ENCODE measurements at regions not wholly inside any gene's neighbourhood (a gene's known extent, or its start where the extent isn't known, plus 50 kb on each side); places are given as distances from the start of the nearest gene placed in this dataset.

DNA sequence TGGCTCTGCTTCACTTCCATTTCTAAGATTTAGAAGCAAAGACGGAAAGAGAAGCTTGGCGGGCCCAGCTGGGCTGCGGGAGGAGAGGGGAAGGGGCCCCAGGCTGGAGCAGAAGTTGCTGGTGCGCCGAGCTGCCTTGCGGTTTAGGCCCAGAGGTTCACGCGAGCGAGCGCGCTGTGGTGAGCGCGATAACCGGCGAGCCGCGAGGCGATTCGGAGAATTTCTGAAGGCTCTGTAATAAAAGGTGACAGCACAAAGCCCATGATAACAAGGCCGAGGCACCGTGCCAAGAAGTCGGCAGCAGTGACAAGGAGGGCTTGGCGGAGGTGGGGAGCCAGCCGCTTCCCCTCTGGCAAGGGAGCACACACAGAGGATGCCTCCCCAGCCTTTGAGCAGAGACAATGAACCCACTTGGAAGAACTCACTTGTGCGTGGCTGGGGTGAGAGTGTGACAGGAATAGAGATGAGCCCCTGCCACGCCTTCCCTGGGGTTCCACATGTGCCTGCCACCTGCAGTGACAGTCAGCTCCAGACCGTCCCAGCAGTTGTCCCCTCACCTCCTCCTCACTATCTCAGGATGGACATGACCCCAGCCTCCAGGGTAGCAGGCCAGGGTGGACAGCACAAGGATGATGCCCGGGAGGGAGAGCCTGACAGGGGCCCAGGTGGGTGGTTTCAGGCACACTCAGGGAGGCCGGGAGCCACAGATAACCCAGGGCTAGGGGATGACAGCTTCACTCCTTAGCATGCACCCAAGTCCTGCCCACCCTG is 315.2 kb downstream of the UACA start:
- Mint-ChIP-seq H3K9me3 (no peaks in the 10 kb centered on the region), H3K36me3 (ENCODE audit: low read depth) (peaks cover 5% of the 10 kb centered on the region), H3K4me1 (ENCODE audit: low read depth) (peaks cover 30% of the 10 kb centered on the region), H3K27ac (no peak overlapping the region), H3K27me3 (ENCODE audit: low read depth) (peaks cover 50% of the 10 kb centered on the region), H3K4me3 (no peak overlapping the region)

DNA sequence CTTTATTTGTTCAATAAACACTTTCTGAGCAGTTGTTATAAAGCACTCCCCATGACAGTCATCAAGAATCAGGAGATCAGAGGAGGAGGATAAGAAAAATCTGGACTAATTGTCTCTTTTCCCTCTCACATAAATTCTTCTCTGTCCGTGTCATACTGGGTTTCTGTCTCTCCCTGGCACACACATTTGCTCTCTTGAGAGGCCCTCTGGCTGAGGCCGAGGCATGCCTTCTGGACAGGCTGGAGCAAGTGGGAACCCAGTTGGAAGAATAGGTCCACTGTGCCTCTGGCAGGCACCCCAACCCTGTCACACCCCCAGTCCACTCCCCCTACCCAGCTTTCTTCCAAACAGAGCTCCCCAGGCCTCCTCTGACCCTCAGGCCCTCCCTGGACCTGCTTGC is 315.8 kb downstream of the UACA start:
- Mint-ChIP-seq H3K27ac (no peak overlapping the region), H3K4me3 (no peak overlapping the region), H3K36me3 (ENCODE audit: low read depth) (peaks cover 5% of the 10 kb centered on the region), H3K4me1 (ENCODE audit: low read depth) (peaks cover 27% of the 10 kb centered on the region), H3K27me3 (ENCODE audit: low read depth) (peaks cover 56% of the 10 kb centered on the region), H3K9me3 (no peaks in the 10 kb centered on the region)

GRCh38 chr15:70447081-70447480 is 316.3 kb downstream of the UACA start:
- Mint-ChIP-seq H3K27me3 (ENCODE audit: low read depth) (peaks cover 60% of the 10 kb centered on the region), H3K27ac (no peak overlapping the region), H3K36me3 (ENCODE audit: low read depth) (peaks cover 5% of the 10 kb centered on the region), H3K4me3 (no peak overlapping the region), H3K9me3 (no peaks in the 10 kb centered on the region), H3K4me1 (ENCODE audit: low read depth) (peaks cover 23% of the 10 kb centered on the region)

- Mint-ChIP-seq H3K4me1 (ENCODE audit: low read depth) (peaks cover 13% of the 10 kb centered on the region), H3K27ac (no peak overlapping the region), H3K4me3 (no peak overlapping the region), H3K27me3 (ENCODE audit: low read depth) (peaks cover 77% of the 10 kb centered on the region), H3K36me3 (ENCODE audit: low read depth) (peaks cover under 1% of the 10 kb centered on the region), H3K9me3 (no peaks in the 10 kb centered on the region)
Observed at GRCh38 chr15:70443486-70444273, 319.7 kb downstream of the UACA start.

DNA sequence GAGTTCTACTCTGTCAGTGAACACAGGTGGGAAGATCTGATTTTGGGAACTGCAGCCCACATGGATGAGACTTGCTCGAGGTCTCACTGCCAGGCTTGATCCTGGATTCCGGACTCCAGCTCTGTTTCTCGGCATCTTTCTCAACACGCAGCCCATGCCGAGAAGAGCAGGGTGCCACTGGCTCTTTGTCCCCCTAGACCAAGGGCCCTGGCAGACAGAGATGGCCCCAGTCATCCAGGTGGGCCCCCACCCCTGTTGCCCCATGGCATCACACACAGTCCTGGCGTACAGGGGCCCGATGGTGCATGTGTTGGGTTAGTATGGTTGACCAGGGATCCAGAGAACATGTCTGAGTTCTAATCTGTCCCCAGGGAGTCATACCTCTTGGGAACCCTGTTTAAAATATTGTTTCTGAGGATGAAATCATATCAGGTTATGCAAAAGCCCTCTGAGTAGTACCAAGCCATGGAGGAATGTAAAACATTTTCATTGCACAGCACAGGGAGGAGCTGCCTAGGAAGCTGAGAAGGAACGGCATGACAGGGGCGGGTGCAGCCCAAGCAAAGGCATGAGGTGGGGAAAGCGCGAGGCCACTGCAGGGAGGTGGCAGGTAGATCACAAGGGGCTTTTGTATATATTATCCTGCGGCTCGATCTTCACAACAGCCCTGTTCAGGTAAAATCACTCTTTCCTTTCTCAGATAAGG is 320.6 kb downstream of the UACA start:
- Mint-ChIP-seq H3K4me1 (ENCODE audit: low read depth) (peaks cover 7% of the 10 kb centered on the region), H3K4me3 (no peak overlapping the region), H3K36me3 (ENCODE audit: low read depth) (no peaks in the 10 kb centered on the region), H3K27me3 (ENCODE audit: low read depth) (peaks cover 69% of the 10 kb centered on the region), H3K9me3 (no peaks in the 10 kb centered on the region), H3K27ac (no peak overlapping the region)

GRCh38 chr15:70442211-70442610 is 321.1 kb downstream of the UACA start:
- Mint-ChIP-seq H3K27ac (no peak overlapping the region), H3K4me3 (no peak overlapping the region), H3K36me3 (ENCODE audit: low read depth) (no peaks in the 10 kb centered on the region), H3K9me3 (no peaks in the 10 kb centered on the region), H3K27me3 (ENCODE audit: low read depth) (peaks cover 64% of the 10 kb centered on the region), H3K4me1 (ENCODE audit: low read depth) (peaks cover 3% of the 10 kb centered on the region)

DNA sequence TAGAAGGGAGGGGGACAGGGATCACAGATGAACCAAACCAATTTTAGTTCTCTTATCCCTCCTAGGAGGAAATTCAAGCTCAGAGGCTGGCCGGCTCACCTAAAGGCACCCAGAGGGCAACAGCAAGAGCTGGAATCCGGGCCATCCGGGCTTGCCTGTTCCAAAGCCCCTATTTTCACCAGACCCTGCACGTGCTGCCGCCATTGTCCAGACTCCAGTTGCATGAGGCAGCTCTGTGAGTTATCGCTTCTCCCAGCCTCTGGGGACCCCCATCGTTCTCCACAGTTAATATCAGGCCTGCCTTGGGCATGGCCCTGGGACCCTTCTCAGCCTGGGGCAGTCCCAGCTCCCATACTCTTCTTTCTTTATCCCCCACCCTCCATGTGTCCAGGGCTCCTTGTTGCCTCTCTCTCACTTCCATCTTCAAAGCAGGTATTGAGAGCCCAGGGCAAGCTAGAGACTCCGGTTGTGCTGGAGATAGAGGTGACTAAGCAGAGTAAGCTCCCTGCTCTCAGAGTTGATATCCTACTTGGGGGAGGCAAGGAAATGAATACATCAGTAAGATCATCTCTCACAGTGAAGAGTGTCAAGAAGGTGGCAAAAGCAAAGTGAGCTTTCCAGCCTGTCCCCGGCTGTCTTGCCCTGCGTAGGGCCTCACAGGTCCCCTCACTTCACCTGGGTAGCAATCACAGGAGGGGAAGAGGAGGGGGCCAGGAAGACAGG is 322.8 kb downstream of the UACA start:
- H3K27me3 Mint-ChIP-seq (ENCODE audit: low read depth): peaks cover 52% of the 10 kb centered on the region
- H3K9me3 Mint-ChIP-seq: no peaks in the 10 kb centered on the region
- no peak overlapping the region for H3K4me3 Mint-ChIP-seq
- H3K36me3 Mint-ChIP-seq (ENCODE audit: low read depth): no peaks in the 10 kb centered on the region
- peaks cover 10% of the 10 kb centered on the region for H3K4me1 Mint-ChIP-seq (ENCODE audit: low read depth)
- H3K27ac Mint-ChIP-seq: no peak overlapping the region

- H3K27me3 Mint-ChIP-seq (ENCODE audit: low read depth): peaks cover 47% of the 10 kb centered on the region
- no peak overlapping the region for H3K4me3 Mint-ChIP-seq
- H3K9me3 Mint-ChIP-seq: no peaks in the 10 kb centered on the region
- no peak overlapping the region for H3K27ac Mint-ChIP-seq
- peaks cover 15% of the 10 kb centered on the region for H3K4me1 Mint-ChIP-seq (ENCODE audit: low read depth)
- no peaks in the 10 kb centered on the region for H3K36me3 Mint-ChIP-seq (ENCODE audit: low read depth)
Observed at GRCh38 chr15:70439880-70440279, 323.5 kb downstream of the UACA start.

- H3K27ac Mint-ChIP-seq: no peak overlapping the region
- no peak overlapping the region for H3K4me3 Mint-ChIP-seq
- peaks cover 42% of the 10 kb centered on the region for H3K27me3 Mint-ChIP-seq (ENCODE audit: low read depth)
- peaks cover 17% of the 10 kb centered on the region for H3K4me1 Mint-ChIP-seq (ENCODE audit: low read depth)
- no peaks in the 10 kb centered on the region for H3K9me3 Mint-ChIP-seq
- no peaks in the 10 kb centered on the region for H3K36me3 Mint-ChIP-seq (ENCODE audit: low read depth)
Observed at GRCh38 chr15:70439304-70439877, 324.0 kb downstream of the UACA start.

DNA sequence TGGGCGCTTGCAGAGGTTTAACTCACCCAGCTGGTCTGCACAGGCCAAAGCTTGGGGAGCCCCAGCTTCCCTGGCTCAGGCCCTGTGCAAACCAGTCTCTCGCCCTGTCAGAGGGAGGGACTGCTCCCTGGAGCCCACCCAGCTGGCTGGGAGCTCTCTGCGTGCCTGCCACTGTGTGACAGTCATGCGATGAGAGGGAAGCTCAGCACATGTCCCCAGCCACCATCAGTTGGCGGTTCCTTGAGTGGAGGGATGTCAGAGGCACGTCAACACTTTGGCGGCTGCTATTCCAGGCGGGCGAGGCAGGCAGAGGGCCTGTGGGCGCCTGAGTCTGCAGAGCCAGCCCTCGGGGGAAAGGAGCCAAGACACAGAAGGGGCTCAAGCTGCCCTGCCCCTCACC is 324.6 kb downstream of the UACA start:
- H3K27ac Mint-ChIP-seq: no peak overlapping the region
- H3K4me3 Mint-ChIP-seq: no peak overlapping the region
- H3K4me1 Mint-ChIP-seq (ENCODE audit: low read depth): peaks cover 17% of the 10 kb centered on the region
- H3K27me3 Mint-ChIP-seq (ENCODE audit: low read depth): peaks cover 36% of the 10 kb centered on the region
- H3K36me3 Mint-ChIP-seq (ENCODE audit: low read depth): no peaks in the 10 kb centered on the region
- no peaks in the 10 kb centered on the region for H3K9me3 Mint-ChIP-seq

DNA sequence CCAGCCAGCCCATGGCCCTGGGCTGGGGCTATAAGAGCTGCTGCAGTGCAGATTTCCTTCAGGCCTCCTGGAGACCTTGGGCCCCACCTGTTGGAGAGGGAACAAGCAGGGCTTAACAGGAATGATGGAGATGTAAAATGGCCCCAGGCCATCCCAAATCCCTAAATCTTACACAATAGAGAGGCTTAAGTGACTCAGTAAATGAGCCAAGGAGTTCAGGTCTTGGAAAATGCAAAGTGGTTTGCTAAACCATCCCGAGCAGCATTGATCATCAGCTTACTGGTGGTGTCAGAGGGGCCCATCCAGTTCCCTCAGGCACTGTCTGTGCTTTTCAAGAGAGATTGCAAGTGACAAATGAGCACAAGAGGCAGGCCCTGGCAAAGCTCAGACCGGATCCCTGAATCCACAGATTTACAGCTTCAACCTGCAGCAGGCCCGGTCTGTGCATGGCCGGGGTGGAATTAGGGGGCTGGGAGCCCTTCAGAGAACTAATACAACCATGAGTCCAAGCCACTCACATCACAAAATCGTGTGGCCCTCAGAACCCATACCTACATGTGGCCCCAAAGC is 325.4 kb downstream of the UACA start:
- no peaks in the 10 kb centered on the region for H3K9me3 Mint-ChIP-seq
- no peak overlapping the region for H3K4me3 Mint-ChIP-seq
- H3K27ac Mint-ChIP-seq: no peak overlapping the region
- H3K36me3 Mint-ChIP-seq (ENCODE audit: low read depth): no peaks in the 10 kb centered on the region
- H3K27me3 Mint-ChIP-seq (ENCODE audit: low read depth): peaks cover 28% of the 10 kb centered on the region
- peaks cover 17% of the 10 kb centered on the region for H3K4me1 Mint-ChIP-seq (ENCODE audit: low read depth)

DNA sequence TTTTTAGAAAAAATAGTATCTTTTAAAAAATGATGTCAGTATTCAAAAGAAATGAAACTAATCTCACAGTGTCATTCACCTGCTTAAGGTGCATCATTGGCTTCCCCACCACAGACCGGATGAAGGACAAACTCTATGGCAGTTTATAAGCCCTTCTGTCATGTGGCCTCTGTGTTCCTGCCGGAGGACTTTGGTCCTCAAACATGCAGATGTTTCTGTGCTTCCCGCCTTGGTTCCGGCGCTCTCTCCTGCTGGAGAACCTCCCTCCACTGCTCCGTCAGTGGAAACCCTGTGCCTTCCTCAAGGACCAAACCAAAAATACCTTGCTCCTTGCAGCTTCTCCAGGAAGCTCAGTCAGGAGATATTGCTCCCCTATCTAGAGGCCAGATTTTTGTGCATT is 326.3 kb downstream of the UACA start:
- H3K27ac Mint-ChIP-seq: no peak overlapping the region
- H3K36me3 Mint-ChIP-seq (ENCODE audit: low read depth): no peaks in the 10 kb centered on the region
- no peak overlapping the region for H3K4me3 Mint-ChIP-seq
- H3K9me3 Mint-ChIP-seq: no peaks in the 10 kb centered on the region
- H3K27me3 Mint-ChIP-seq (ENCODE audit: low read depth): peaks cover 26% of the 10 kb centered on the region
- H3K4me1 Mint-ChIP-seq (ENCODE audit: low read depth): peaks cover 17% of the 10 kb centered on the region

DNA sequence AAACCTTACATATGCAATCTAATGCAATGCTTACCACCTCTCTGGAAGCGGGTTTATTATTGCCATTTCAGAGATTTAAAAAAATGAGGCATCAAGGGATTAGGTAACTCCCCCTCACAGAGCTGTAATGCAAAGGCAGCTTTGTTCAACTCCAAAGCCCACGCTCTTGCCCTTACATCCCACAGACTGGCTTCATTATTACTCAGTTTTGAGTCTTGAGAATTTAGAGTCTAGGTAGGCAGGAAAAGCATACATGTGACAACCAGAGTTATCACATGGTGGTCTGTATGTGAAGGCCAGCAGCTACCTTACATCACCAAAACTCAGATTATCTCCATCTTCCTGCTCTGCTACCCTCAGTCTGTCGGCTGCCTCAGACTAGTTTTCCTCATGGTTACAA is 326.9 kb downstream of the UACA start:
- no peaks in the 10 kb centered on the region for H3K9me3 Mint-ChIP-seq
- no peaks in the 10 kb centered on the region for H3K36me3 Mint-ChIP-seq (ENCODE audit: low read depth)
- no peak overlapping the region for H3K27ac Mint-ChIP-seq
- H3K4me1 Mint-ChIP-seq (ENCODE audit: low read depth): peaks cover 17% of the 10 kb centered on the region
- H3K27me3 Mint-ChIP-seq (ENCODE audit: low read depth): peaks cover 20% of the 10 kb centered on the region
- H3K4me3 Mint-ChIP-seq: no peak overlapping the region

DNA sequence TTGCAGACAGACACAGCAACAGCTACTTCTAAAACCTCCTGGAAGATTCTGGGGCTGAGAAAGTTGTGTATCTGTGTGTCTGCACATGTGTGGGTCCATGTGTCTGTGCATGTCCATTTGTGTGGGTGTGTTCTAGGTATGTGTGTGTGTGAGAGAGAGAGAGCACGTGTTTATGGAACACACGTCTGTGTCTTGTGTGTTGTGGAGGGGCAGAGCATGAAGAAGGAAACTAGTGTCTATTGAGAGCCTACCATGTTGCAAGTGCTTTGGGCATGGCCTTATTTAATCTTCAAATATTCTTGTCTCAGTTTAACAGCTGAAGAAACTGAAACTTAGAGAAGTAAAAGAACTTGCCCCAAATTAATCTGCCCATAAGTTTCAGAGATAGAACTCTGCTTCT is 327.5 kb downstream of the UACA start:
- Mint-ChIP-seq H3K9me3 (no peaks in the 10 kb centered on the region), H3K4me3 (peak overlapping the region; percentile 2), H3K4me1 (ENCODE audit: low read depth) (peaks cover 17% of the 10 kb centered on the region), H3K27ac (no peak overlapping the region), H3K36me3 (ENCODE audit: low read depth) (no peaks in the 10 kb centered on the region), H3K27me3 (ENCODE audit: low read depth) (peaks cover 20% of the 10 kb centered on the region)
